Activated CD4-positive, CD25-positive, alpha-beta regulatory T cell (primary cell): ENCODE measurements at regions not wholly inside any gene's neighbourhood (a gene's known extent, or its start where the extent isn't known, plus 50 kb on each side); places are given as distances from the start of the nearest gene placed in this dataset.

ENCODE experiments used
- DNase-seq, 4 experiments: peaks; one replicate each; lab custom pipeline; 2025; lab: John Stamatoyannopoulos, UW

GRCh38 chr10:4109469-4109868 is 324.5 kb upstream of the KLF6 start:
- no peak for DNase-seq

GRCh38 chr10:4108693-4109092 is 323.7 kb upstream of the KLF6 start:
- no peak for DNase-seq

- no peak for DNase-seq
Observed at GRCh38 chr10:4107285-4107851, 322.4 kb upstream of the KLF6 start.

- no peak for DNase-seq
Observed at GRCh38 chr10:4103603-4104002, 318.6 kb upstream of the KLF6 start.

GRCh38 chr10:4102802-4103344 is 317.9 kb upstream of the KLF6 start:
- DNase-seq = no peak

- no peak for DNase-seq
Observed at GRCh38 chr10:4101918-4102654, 317.1 kb upstream of the KLF6 start.

GRCh38 chr10:4100380-4100779 is 315.4 kb upstream of the KLF6 start:
- no peak for DNase-seq

GRCh38 chr10:4099202-4099601 is 314.2 kb upstream of the KLF6 start:
- no peak for DNase-seq

GRCh38 chr10:4095166-4095917 is 310.3 kb upstream of the KLF6 start:
- no peak for DNase-seq

- no peak for DNase-seq
Observed at GRCh38 chr10:4094751-4095150, 309.7 kb upstream of the KLF6 start.

GRCh38 chr10:4093438-4093837 is 308.4 kb upstream of the KLF6 start:
- DNase-seq = no peak

- no peak for DNase-seq
Observed at GRCh38 chr10:4088354-4089066, 303.5 kb upstream of the KLF6 start.

- no peak for DNase-seq
Observed at GRCh38 chr10:4086131-4086898, 301.3 kb upstream of the KLF6 start.

- DNase-seq = no peak
Observed at GRCh38 chr10:4083509-4084003, 298.5 kb upstream of the KLF6 start.

GRCh38 chr10:4082861-4083260 is 297.9 kb upstream of the KLF6 start:
- no peak for DNase-seq

- DNase-seq = no peak
Observed at GRCh38 chr10:4081685-4082111, 296.7 kb upstream of the KLF6 start.

- DNase-seq = no peak
Observed at GRCh38 chr10:4080225-4080805, 295.3 kb upstream of the KLF6 start.

- DNase-seq = no peak
Observed at GRCh38 chr10:4079803-4080202, 294.8 kb upstream of the KLF6 start.

- DNase-seq = no peak
Observed at GRCh38 chr10:4077804-4078203, 292.8 kb upstream of the KLF6 start.

- DNase-seq = no peak
Observed at GRCh38 chr10:4076983-4077382, 292.0 kb upstream of the KLF6 start.

- DNase-seq = no peak
Observed at GRCh38 chr10:4075443-4075842, 290.4 kb upstream of the KLF6 start.
